ENCODE measurements at regions not wholly inside any gene's neighbourhood (a gene's known extent, or its start where the extent isn't known, plus 50 kb on each side); places are given as distances from the start of the nearest gene placed in this dataset.

- ATAC-seq (replicated peaks in 1 of 4), result no peak
- Histone ChIP-seq H3K27ac (ENCODE audit: low read length) (no peak overlapping the region), H3K9me3 (no peaks in the 10 kb centered on the region), H3K4me1 (ENCODE audit: control insufficient read depth in 1 of 2, extremely low read depth in 1 of 2, insufficient read depth in 2 of 2, low read length in 2 of 2) (no peaks in the 10 kb centered on the region), H3K4me3 (ENCODE audit: control insufficient read depth in 1 of 2, extremely low read depth in 1 of 2, low read length in 1 of 2) (no peak overlapping the region), H3K27me3 (replicated peaks in 1 of 2; ENCODE audit: control insufficient read depth in 2 of 2, extremely low read depth in 1 of 2, insufficient read depth in 2 of 2, low read length in 1 of 2) (no peaks in the 10 kb centered on the region), H3K36me3 (ENCODE audit: control insufficient read depth in 2 of 2, extremely low read depth in 1 of 2, insufficient read depth in 1 of 2, low read length in 1 of 2) (no peaks in the 10 kb centered on the region)
- no peak overlapping the region for H3K4me3 Mint-ChIP-seq
- no peak overlapping the region for H3K27ac Mint-ChIP-seq
- peaks cover 1 to 4% of the 10 kb centered on the region in 2 donors for H3K27me3 Mint-ChIP-seq
- ChIA-PET POLR2A (no interaction called here), CTCF (no interaction called here)
- H3K4me1 Mint-ChIP-seq, result no peaks in the 10 kb centered on the region
- no CpG with 5 or more reads among the region's 3 CpGs for WGBS (ENCODE audit: insufficient coverage)
- peaks cover 12 to 17% (median 12%) of the 10 kb centered on the region in 3 donors for H3K9me3 Mint-ChIP-seq
- DNase-seq, result no peak
- peaks cover 4% of the 10 kb centered on the region for H3K36me3 Mint-ChIP-seq
Measured at GRCh38 chr2:42872721-42873120, 80.3 kb upstream of the HAAO start.

GRCh38 chr2:42871372-42871771 lies 79.0 kb upstream of the HAAO start:
- H3K36me3 Mint-ChIP-seq, result peaks cover 4% of the 10 kb centered on the region
- Histone ChIP-seq H3K4me1 (ENCODE audit: control insufficient read depth in 1 of 2, extremely low read depth in 1 of 2, insufficient read depth in 2 of 2, low read length in 2 of 2) (no peaks in the 10 kb centered on the region), H3K9me3 (no peaks in the 10 kb centered on the region), H3K36me3 (ENCODE audit: control insufficient read depth in 2 of 2, extremely low read depth in 1 of 2, insufficient read depth in 1 of 2, low read length in 1 of 2) (no peaks in the 10 kb centered on the region), H3K27ac (ENCODE audit: low read length) (no peak overlapping the region), H3K27me3 (replicated peaks in 1 of 2; ENCODE audit: control insufficient read depth in 2 of 2, extremely low read depth in 1 of 2, insufficient read depth in 2 of 2, low read length in 1 of 2) (no peaks in the 10 kb centered on the region), H3K4me3 (ENCODE audit: control insufficient read depth in 1 of 2, extremely low read depth in 1 of 2, low read length in 1 of 2) (no peak overlapping the region)
- no peaks in the 10 kb centered on the region for H3K4me1 Mint-ChIP-seq
- ChIA-PET POLR2A (no interaction called here), CTCF (no interaction called here)
- WGBS (ENCODE audit: insufficient coverage), result no CpG with 5 or more reads among the region's 4 CpGs
- no peak overlapping the region for H3K4me3 Mint-ChIP-seq
- ATAC-seq (replicated peaks in 1 of 4) (no peak), DNase-seq (no peak)
- H3K9me3 Mint-ChIP-seq, result peaks cover 13 to 18% (median 14%) of the 10 kb centered on the region in 3 donors
- H3K27ac Mint-ChIP-seq, result no peak overlapping the region
- peaks cover 3 to 4% of the 10 kb centered on the region in 2 donors for H3K27me3 Mint-ChIP-seq

- Histone ChIP-seq H3K27me3 (replicated peaks in 1 of 2; ENCODE audit: control insufficient read depth in 2 of 2, extremely low read depth in 1 of 2, insufficient read depth in 2 of 2, low read length in 1 of 2) (no peaks in the 10 kb centered on the region), H3K4me3 (ENCODE audit: control insufficient read depth in 1 of 2, extremely low read depth in 1 of 2, low read length in 1 of 2) (no peak overlapping the region), H3K9me3 (no peaks in the 10 kb centered on the region), H3K27ac (ENCODE audit: low read length) (no peak overlapping the region), H3K4me1 (ENCODE audit: control insufficient read depth in 1 of 2, extremely low read depth in 1 of 2, insufficient read depth in 2 of 2, low read length in 2 of 2) (no peaks in the 10 kb centered on the region), H3K36me3 (ENCODE audit: control insufficient read depth in 2 of 2, extremely low read depth in 1 of 2, insufficient read depth in 1 of 2, low read length in 1 of 2) (no peaks in the 10 kb centered on the region)
- H3K9me3 Mint-ChIP-seq, result peaks cover 13 to 18% (median 14%) of the 10 kb centered on the region in 3 donors
- WGBS (ENCODE audit: insufficient coverage), result no CpG with 5 or more reads among the region's 2 CpGs
- no peak overlapping the region for H3K27ac Mint-ChIP-seq
- peaks cover 4% of the 10 kb centered on the region in 2 donors for H3K27me3 Mint-ChIP-seq
- H3K4me3 Mint-ChIP-seq, result no peak overlapping the region
- DNase-seq, result no peak
- H3K36me3 Mint-ChIP-seq, result peaks cover 4% of the 10 kb centered on the region
- no peak for ATAC-seq (replicated peaks in 1 of 4)
- ChIA-PET CTCF (no interaction called here), POLR2A (no interaction called here)
- no peaks in the 10 kb centered on the region for H3K4me1 Mint-ChIP-seq
Measured at GRCh38 chr2:42868874-42869273, 76.5 kb upstream of the HAAO start.

- peaks cover 4% of the 10 kb centered on the region for H3K36me3 Mint-ChIP-seq
- H3K4me1 Mint-ChIP-seq, result no peaks in the 10 kb centered on the region
- H3K27me3 Mint-ChIP-seq, result peaks cover 4% of the 10 kb centered on the region in 2 donors
- ChIA-PET CTCF (no interaction called here), POLR2A (no interaction called here)
- no peaks in the 10 kb centered on the region for H3K27me3 ChIP-seq (replicated peaks in 1 of 2; ENCODE audit: control insufficient read depth in 2 of 2, extremely low read depth in 1 of 2, insufficient read depth in 2 of 2, low read length in 1 of 2)
- peaks cover 13 to 18% (median 14%) of the 10 kb centered on the region in 3 donors for H3K9me3 Mint-ChIP-seq
- no peaks in the 10 kb centered on the region for H3K4me1 ChIP-seq (ENCODE audit: control insufficient read depth in 1 of 2, extremely low read depth in 1 of 2, insufficient read depth in 2 of 2, low read length in 2 of 2)
- no peak overlapping the region for H3K27ac ChIP-seq (ENCODE audit: low read length)
- no CpG with 5 or more reads among the region's 3 CpGs for WGBS (ENCODE audit: insufficient coverage)
- H3K4me3 ChIP-seq (ENCODE audit: control insufficient read depth in 1 of 2, extremely low read depth in 1 of 2, low read length in 1 of 2), result no peak overlapping the region
- no peak overlapping the region for H3K27ac Mint-ChIP-seq
- DNase-seq (no peak), ATAC-seq (replicated peaks in 1 of 4) (no peak)
- no peak overlapping the region for H3K4me3 Mint-ChIP-seq
- H3K9me3 ChIP-seq, result no peaks in the 10 kb centered on the region
- H3K36me3 ChIP-seq (ENCODE audit: control insufficient read depth in 2 of 2, extremely low read depth in 1 of 2, insufficient read depth in 1 of 2, low read length in 1 of 2), result no peaks in the 10 kb centered on the region
Measured at GRCh38 chr2:42868096-42868495, 75.7 kb upstream of the HAAO start.

- Histone ChIP-seq H3K9me3 (no peaks in the 10 kb centered on the region), H3K36me3 (ENCODE audit: control insufficient read depth in 2 of 2, extremely low read depth in 1 of 2, insufficient read depth in 1 of 2, low read length in 1 of 2) (no peaks in the 10 kb centered on the region), H3K4me3 (ENCODE audit: control insufficient read depth in 1 of 2, extremely low read depth in 1 of 2, low read length in 1 of 2) (no peak overlapping the region), H3K4me1 (ENCODE audit: control insufficient read depth in 1 of 2, extremely low read depth in 1 of 2, insufficient read depth in 2 of 2, low read length in 2 of 2) (no peaks in the 10 kb centered on the region), H3K27ac (ENCODE audit: low read length) (no peak overlapping the region), H3K27me3 (replicated peaks in 1 of 2; ENCODE audit: control insufficient read depth in 2 of 2, extremely low read depth in 1 of 2, insufficient read depth in 2 of 2, low read length in 1 of 2) (no peaks in the 10 kb centered on the region)
- H3K4me1 Mint-ChIP-seq, result no peaks in the 10 kb centered on the region
- DNase-seq (no peak), ATAC-seq (replicated peaks in 1 of 4) (no peak)
- peaks cover 4% of the 10 kb centered on the region for H3K36me3 Mint-ChIP-seq
- 89% methylated on average over 8 of the region's 11 CpGs for whole genome bisulfite sequencing (ENCODE audit: insufficient coverage)
- ChIA-PET POLR2A (no interaction called here), CTCF (no interaction called here)
- peaks cover 4% of the 10 kb centered on the region in 2 donors for H3K27me3 Mint-ChIP-seq
- peaks cover 13 to 18% (median 14%) of the 10 kb centered on the region in 3 donors for H3K9me3 Mint-ChIP-seq
- no peak overlapping the region for H3K4me3 Mint-ChIP-seq
- no peak overlapping the region for H3K27ac Mint-ChIP-seq
Measured at GRCh38 chr2:42867093-42868065, 75.0 kb upstream of the HAAO start.

DNA sequence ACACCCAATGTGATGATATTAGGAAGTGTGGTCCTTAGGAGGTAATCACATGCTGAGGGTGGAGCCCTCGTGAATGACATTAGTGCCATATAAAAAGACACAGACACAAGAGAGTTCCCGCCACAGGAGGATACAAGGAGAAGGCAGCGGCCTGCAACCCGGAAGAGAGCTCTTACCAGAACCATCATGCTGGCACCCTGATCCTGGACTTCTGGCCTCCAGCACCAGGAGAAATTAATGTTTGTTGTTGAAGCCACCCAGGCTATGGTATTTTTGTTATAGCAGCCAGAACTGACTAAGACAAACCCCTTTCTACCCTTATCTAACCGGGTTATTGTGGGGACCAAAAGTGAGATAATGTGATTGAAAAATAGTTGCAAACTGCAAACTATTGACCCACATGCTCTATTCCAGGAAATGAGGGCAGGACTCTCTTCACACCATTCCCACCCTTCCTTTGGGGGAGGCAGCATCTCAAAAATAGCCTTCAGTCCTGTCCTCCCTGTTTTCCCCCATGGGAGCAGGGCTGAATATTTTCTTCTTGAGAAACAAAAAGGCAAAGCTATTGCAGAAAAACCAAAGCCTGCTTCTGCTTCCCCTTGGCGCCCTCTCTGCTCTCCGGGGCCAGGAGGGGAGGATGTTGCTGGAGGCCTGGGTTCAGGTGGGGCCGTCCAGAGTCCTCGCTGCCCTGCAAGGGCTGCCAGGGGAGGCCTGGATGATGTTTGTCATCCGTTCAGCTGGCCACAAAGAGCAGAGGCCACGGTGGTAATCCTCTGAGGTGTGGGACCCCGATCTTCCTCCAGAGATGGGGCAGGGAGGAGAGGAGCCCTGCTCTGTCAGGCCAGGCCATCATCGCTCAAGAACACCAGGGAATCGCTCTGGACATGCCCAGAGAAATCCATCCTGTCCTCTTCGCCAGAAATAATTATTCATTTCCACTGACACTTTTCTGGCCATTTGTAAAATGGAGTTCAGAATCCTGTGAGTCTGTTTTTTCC lies 73.8 kb upstream of the HAAO start:
- DNase-seq (no peak), ATAC-seq (replicated peaks in 1 of 4) (no peak)
- no peaks in the 10 kb centered on the region for H3K4me1 ChIP-seq (ENCODE audit: control insufficient read depth in 1 of 2, extremely low read depth in 1 of 2, insufficient read depth in 2 of 2, low read length in 2 of 2)
- ChIA-PET POLR2A (no interaction called here), CTCF (interaction anchor here (0.6 kb wide), 3 partner anchors 11 to 769 kb away, joined by 3 to 5 read pairs (median 4); no protein-coding TSS in a partner anchor)
- H3K4me1 Mint-ChIP-seq, result no peaks in the 10 kb centered on the region
- no peak overlapping the region for H3K27ac Mint-ChIP-seq
- no peaks in the 10 kb centered on the region for H3K36me3 ChIP-seq (ENCODE audit: control insufficient read depth in 2 of 2, extremely low read depth in 1 of 2, insufficient read depth in 1 of 2, low read length in 1 of 2)
- no peak overlapping the region for H3K27ac ChIP-seq (ENCODE audit: low read length)
- no peaks in the 10 kb centered on the region for H3K27me3 ChIP-seq (replicated peaks in 1 of 2; ENCODE audit: control insufficient read depth in 2 of 2, extremely low read depth in 1 of 2, insufficient read depth in 2 of 2, low read length in 1 of 2)
- H3K4me3 ChIP-seq (ENCODE audit: control insufficient read depth in 1 of 2, extremely low read depth in 1 of 2, low read length in 1 of 2), result no peak overlapping the region
- H3K27me3 Mint-ChIP-seq, result peaks cover 4% of the 10 kb centered on the region in 2 donors
- H3K36me3 Mint-ChIP-seq, result peaks cover 4% of the 10 kb centered on the region
- WGBS (ENCODE audit: insufficient coverage), result 84% methylated on average over 7 of the region's 15 CpGs
- no peaks in the 10 kb centered on the region for H3K9me3 ChIP-seq
- H3K4me3 Mint-ChIP-seq, result no peak overlapping the region
- H3K9me3 Mint-ChIP-seq, result peaks cover 13 to 18% (median 14%) of the 10 kb centered on the region in 3 donors

All from T-cell (primary cell).